OCI-LY7 (cell line): ENCODE measurements at regions not wholly inside any gene's neighbourhood (a gene's known extent, or its start where the extent isn't known, plus 50 kb on each side); places are given as distances from the start of the nearest gene placed in this dataset.
"Not testable (repeated sequence)": the region's sequence is repeated elsewhere in the genome, so short reads cannot be mapped to it uniquely, and the experiment has no call there.

Source experiments
- EZH2phosphoT487 ChIP-seq: fragments of 200-600 bp; sonication (generic); IDR thresholded peaks from 2 replicates; pipeline ENCODE4 v1.6.1; 2018; ENCODE audit warnings: low read depth, borderline replicate concordance, mild to moderate bottlenecking, mixed run types, antibody characterized with exemption, low read length, moderate library complexity, mixed read lengths
- TF ChIP-seq, protein P1 (sequence below): fragments of 200-600 bp; sonication (generic); conservative IDR thresholded peaks from 2 replicates; pipeline ENCODE4 v1.5.1; 2014; ENCODE audit warnings: mild to moderate bottlenecking, antibody characterized with exemption, low read length, moderate library complexity, mixed read lengths

DNA sequence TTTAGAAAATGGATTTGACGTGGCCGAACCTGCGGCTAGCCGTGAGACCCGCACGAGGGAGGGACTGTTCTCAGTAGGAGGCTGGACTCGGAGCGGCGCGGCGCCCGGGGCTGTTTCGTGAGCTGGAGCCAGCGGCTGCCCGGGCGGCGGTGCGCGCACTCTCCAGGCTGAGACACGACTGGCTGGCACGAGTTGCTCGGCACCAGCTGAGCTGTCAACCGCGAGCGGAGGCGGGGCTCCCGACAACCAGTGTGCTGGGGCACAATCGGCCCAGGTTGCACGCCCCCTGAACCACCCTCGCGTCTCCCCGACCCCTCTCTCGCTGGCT is 58.5 kb upstream of the NBPF26 start:
- TF ChIP-seq, protein P1, sequence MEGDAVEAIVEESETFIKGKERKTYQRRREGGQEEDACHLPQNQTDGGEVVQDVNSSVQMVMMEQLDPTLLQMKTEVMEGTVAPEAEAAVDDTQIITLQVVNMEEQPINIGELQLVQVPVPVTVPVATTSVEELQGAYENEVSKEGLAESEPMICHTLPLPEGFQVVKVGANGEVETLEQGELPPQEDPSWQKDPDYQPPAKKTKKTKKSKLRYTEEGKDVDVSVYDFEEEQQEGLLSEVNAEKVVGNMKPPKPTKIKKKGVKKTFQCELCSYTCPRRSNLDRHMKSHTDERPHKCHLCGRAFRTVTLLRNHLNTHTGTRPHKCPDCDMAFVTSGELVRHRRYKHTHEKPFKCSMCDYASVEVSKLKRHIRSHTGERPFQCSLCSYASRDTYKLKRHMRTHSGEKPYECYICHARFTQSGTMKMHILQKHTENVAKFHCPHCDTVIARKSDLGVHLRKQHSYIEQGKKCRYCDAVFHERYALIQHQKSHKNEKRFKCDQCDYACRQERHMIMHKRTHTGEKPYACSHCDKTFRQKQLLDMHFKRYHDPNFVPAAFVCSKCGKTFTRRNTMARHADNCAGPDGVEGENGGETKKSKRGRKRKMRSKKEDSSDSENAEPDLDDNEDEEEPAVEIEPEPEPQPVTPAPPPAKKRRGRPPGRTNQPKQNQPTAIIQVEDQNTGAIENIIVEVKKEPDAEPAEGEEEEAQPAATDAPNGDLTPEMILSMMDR, result not testable (repeated sequence)
- not testable (repeated sequence) for TF ChIP-seq EZH2phosphoT487
